Progenitor cell of endocrine pancreas (in vitro differentiated cells): ENCODE measurements at regions not wholly inside any gene's neighbourhood (a gene's known extent, or its start where the extent isn't known, plus 50 kb on each side); places are given as distances from the start of the nearest gene placed in this dataset.

Source experiments
- DNase-seq: peaks from one replicate; pipeline ENCODE4 v3.0.0; 2021; ENCODE audit warnings: low spot score; ENCODE audit not compliant: unreplicated experiment
- H3K27ac Mint-ChIP-seq: 2 replicates; pipeline ENCODE4 v1.8.0; 2021; ENCODE audit warnings: mild to moderate bottlenecking, moderate library complexity, mixed read lengths
- H3K27me3 Mint-ChIP-seq: 2 replicates; pipeline ENCODE4 v1.8.0; 2021; ENCODE audit warnings: mixed read lengths
- H3K36me3 Mint-ChIP-seq: 2 replicates; pipeline ENCODE4 v1.8.0; 2022; ENCODE audit warnings: mixed read lengths; ENCODE audit not compliant: insufficient read depth
- H3K4me1 Mint-ChIP-seq: 2 replicates; pipeline ENCODE4 v1.8.0; 2021; ENCODE audit warnings: low read depth, mixed read lengths
- H3K4me3 Mint-ChIP-seq: 2 replicates; pipeline ENCODE4 v1.8.0; 2021; ENCODE audit warnings: low read depth, mild to moderate bottlenecking, moderate library complexity, mixed read lengths
- H3K9me3 Mint-ChIP-seq: 2 replicates; pipeline ENCODE4 v1.8.0; 2021; ENCODE audit warnings: low read depth, mixed read lengths
- CTCF ChIP-seq: fragments of 200-600 bp; sonication (generic); IDR thresholded peaks from one replicate; pipeline ENCODE4 v1.5.0; 2021; ENCODE audit warnings: antibody characterized with exemption, mild to moderate bottlenecking; ENCODE audit not compliant: unreplicated experiment

- H3K9me3 Mint-ChIP-seq, result no peaks in the 10 kb centered on the region
Measured at GRCh38 chr16:79482011-79482410, 118.5 kb downstream of the MAF start.

GRCh38 chr16:79480929-79481328 lies 119.6 kb downstream of the MAF start:
- no peaks in the 10 kb centered on the region for H3K36me3 Mint-ChIP-seq
- peaks cover 2% of the 10 kb centered on the region for H3K4me1 Mint-ChIP-seq
- H3K9me3 Mint-ChIP-seq, result no peaks in the 10 kb centered on the region
- peaks cover 16% of the 10 kb centered on the region for H3K27me3 Mint-ChIP-seq
- no peak for TF ChIP-seq CTCF
- no peak overlapping the region for H3K27ac Mint-ChIP-seq
- H3K4me3 Mint-ChIP-seq, result no peak overlapping the region
- no peak for DNase-seq

More at GRCh38 chr16:79482011-79482410, 118.5 kb downstream of the MAF start:
- Mint-ChIP-seq H3K4me1 (peaks cover 2% of the 10 kb centered on the region), H3K27ac (no peak overlapping the region), H3K36me3 (no peaks in the 10 kb centered on the region), H3K27me3 (peaks cover 16% of the 10 kb centered on the region), H3K4me3 (no peak overlapping the region)
- DNase-seq, result no peak
- no peak for TF ChIP-seq CTCF

- H3K27ac Mint-ChIP-seq, result no peak overlapping the region
- DNase-seq, result no peak
- TF ChIP-seq CTCF, result no peak
- no peaks in the 10 kb centered on the region for H3K36me3 Mint-ChIP-seq
- peaks cover 2% of the 10 kb centered on the region for H3K4me1 Mint-ChIP-seq
- no peaks in the 10 kb centered on the region for H3K9me3 Mint-ChIP-seq
- H3K4me3 Mint-ChIP-seq, result no peak overlapping the region
- H3K27me3 Mint-ChIP-seq, result peaks cover 16% of the 10 kb centered on the region
Measured at GRCh38 chr16:79480056-79480455, 120.5 kb downstream of the MAF start.

- no peaks in the 10 kb centered on the region for H3K36me3 Mint-ChIP-seq
- no peak overlapping the region for H3K27ac Mint-ChIP-seq
- H3K9me3 Mint-ChIP-seq, result no peaks in the 10 kb centered on the region
- no peak for TF ChIP-seq CTCF
- peaks cover 1% of the 10 kb centered on the region for H3K4me1 Mint-ChIP-seq
- DNase-seq, result no peak
- H3K4me3 Mint-ChIP-seq, result no peak overlapping the region
- H3K27me3 Mint-ChIP-seq, result peaks cover 8% of the 10 kb centered on the region
Measured at GRCh38 chr16:79476580-79476979, 124.0 kb downstream of the MAF start.

- no peak overlapping the region for H3K27ac Mint-ChIP-seq
- H3K4me3 Mint-ChIP-seq, result no peak overlapping the region
- H3K27me3 Mint-ChIP-seq, result peaks cover 4% of the 10 kb centered on the region
- H3K9me3 Mint-ChIP-seq, result no peaks in the 10 kb centered on the region
- DNase-seq, result no peak
- H3K36me3 Mint-ChIP-seq, result no peaks in the 10 kb centered on the region
- no peak for TF ChIP-seq CTCF
- peaks cover 1% of the 10 kb centered on the region for H3K4me1 Mint-ChIP-seq
Measured at GRCh38 chr16:79475841-79476240, 124.7 kb downstream of the MAF start.
